ENCODE measurements at regions not wholly inside any gene's neighbourhood (a gene's known extent, or its start where the extent isn't known, plus 50 kb on each side); places are given as distances from the start of the nearest gene placed in this dataset.

- FAIRE-seq: no peak
- no peak overlapping the region for H3K9ac ChIP-seq (ENCODE audit: low read length in 3 of 3)
- no peaks in the 10 kb centered on the region for H3K9me3 ChIP-seq (ENCODE audit: control insufficient read depth in 2 of 3, insufficient read depth in 1 of 3, low read length in 3 of 3)
- no peak overlapping the region for H3K4me3 ChIP-seq (ENCODE audit: low read length in 3 of 3)
- no peaks in the 10 kb centered on the region for H3K4me1 ChIP-seq (ENCODE audit: control insufficient read depth in 2 of 3, insufficient read depth in 2 of 3, low read depth in 1 of 3, low read length in 3 of 3)
- intact Hi-C loops (cut with DNase I): no loop called here
- TF ChIP-seq, protein P1, sequence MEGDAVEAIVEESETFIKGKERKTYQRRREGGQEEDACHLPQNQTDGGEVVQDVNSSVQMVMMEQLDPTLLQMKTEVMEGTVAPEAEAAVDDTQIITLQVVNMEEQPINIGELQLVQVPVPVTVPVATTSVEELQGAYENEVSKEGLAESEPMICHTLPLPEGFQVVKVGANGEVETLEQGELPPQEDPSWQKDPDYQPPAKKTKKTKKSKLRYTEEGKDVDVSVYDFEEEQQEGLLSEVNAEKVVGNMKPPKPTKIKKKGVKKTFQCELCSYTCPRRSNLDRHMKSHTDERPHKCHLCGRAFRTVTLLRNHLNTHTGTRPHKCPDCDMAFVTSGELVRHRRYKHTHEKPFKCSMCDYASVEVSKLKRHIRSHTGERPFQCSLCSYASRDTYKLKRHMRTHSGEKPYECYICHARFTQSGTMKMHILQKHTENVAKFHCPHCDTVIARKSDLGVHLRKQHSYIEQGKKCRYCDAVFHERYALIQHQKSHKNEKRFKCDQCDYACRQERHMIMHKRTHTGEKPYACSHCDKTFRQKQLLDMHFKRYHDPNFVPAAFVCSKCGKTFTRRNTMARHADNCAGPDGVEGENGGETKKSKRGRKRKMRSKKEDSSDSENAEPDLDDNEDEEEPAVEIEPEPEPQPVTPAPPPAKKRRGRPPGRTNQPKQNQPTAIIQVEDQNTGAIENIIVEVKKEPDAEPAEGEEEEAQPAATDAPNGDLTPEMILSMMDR (IDR thresholded peaks at IDR 0.05; ENCODE audit: borderline replicate concordance, extremely low read depth, insufficient read depth): no peak
- no peak overlapping the region for H3K27ac ChIP-seq (ENCODE audit: low read depth in 2 of 2, low read length in 2 of 2)
- no peaks in the 10 kb centered on the region for H3K27me3 ChIP-seq (ENCODE audit: control insufficient read depth, insufficient read depth, low read length)
- no peaks in the 10 kb centered on the region for H3K36me3 ChIP-seq (ENCODE audit: control insufficient read depth in 2 of 3, insufficient read depth in 3 of 3, low read length in 3 of 3)
- peak in 1 of 5 donors; percentile 14 for DNase-seq
Observed at GRCh38 chr2:211061612-211062296, 505.4 kb downstream of the CPS1 start.

- Histone ChIP-seq H3K36me3 (ENCODE audit: control insufficient read depth in 2 of 3, insufficient read depth in 3 of 3, low read length in 3 of 3) (no peaks in the 10 kb centered on the region), H3K4me3 (ENCODE audit: low read length in 3 of 3) (no peak overlapping the region), H3K9ac (ENCODE audit: low read length in 3 of 3) (no peak overlapping the region), H3K27ac (ENCODE audit: low read depth in 2 of 2, low read length in 2 of 2) (no peak overlapping the region), H3K4me1 (ENCODE audit: control insufficient read depth in 2 of 3, insufficient read depth in 2 of 3, low read depth in 1 of 3, low read length in 3 of 3) (no peaks in the 10 kb centered on the region), H3K27me3 (ENCODE audit: control insufficient read depth, insufficient read depth, low read length) (no peaks in the 10 kb centered on the region), H3K9me3 (ENCODE audit: control insufficient read depth in 2 of 3, insufficient read depth in 1 of 3, low read length in 3 of 3) (no peaks in the 10 kb centered on the region)
- TF ChIP-seq, protein P1 (IDR thresholded peaks at IDR 0.05; ENCODE audit: borderline replicate concordance, extremely low read depth, insufficient read depth): no peak
- no peak for DNase-seq
- intact Hi-C loops (cut with DNase I): no loop called here
- no peak for FAIRE-seq
Observed at GRCh38 chr2:211062297-211062612, 505.9 kb downstream of the CPS1 start.

DNA sequence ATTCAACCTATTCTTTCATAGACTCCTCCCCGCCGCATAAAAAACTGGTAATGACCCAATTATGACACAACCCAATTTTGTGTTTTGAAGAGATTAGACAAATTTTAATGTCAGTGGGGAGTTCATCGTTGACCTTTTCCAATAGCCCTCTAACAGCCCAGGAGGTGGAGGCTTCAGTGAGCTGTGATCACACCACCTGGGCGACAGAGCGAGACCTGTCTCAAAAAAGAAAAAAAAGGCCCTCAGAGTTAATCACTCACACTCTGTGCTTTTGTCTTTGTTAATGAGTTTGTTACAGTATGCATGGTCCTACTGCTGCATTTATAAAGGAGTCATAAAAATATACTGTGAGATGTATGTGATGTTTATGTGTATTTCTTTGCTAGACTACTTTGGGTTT, 510.6 kb downstream of the CPS1 start:
- no peaks in the 10 kb centered on the region for H3K9me3 ChIP-seq (ENCODE audit: control insufficient read depth in 2 of 3, insufficient read depth in 1 of 3, low read length in 3 of 3)
- H3K27ac ChIP-seq (ENCODE audit: low read depth in 2 of 2, low read length in 2 of 2): no peak overlapping the region
- TF ChIP-seq, protein P1 (IDR thresholded peaks at IDR 0.05; ENCODE audit: borderline replicate concordance, extremely low read depth, insufficient read depth): no peak
- H3K27me3 ChIP-seq (ENCODE audit: control insufficient read depth, insufficient read depth, low read length): no peaks in the 10 kb centered on the region
- DNase-seq (no peak), FAIRE-seq (no peak)
- H3K4me3 ChIP-seq (ENCODE audit: low read length in 3 of 3): no peak overlapping the region
- H3K4me1 ChIP-seq (ENCODE audit: control insufficient read depth in 2 of 3, insufficient read depth in 2 of 3, low read depth in 1 of 3, low read length in 3 of 3): no peaks in the 10 kb centered on the region
- no peak overlapping the region for H3K9ac ChIP-seq (ENCODE audit: low read length in 3 of 3)
- H3K36me3 ChIP-seq (ENCODE audit: control insufficient read depth in 2 of 3, insufficient read depth in 3 of 3, low read length in 3 of 3): no peaks in the 10 kb centered on the region
- intact Hi-C loops (cut with DNase I): no loop called here
